ENCODE measurements at regions not wholly inside any gene's neighbourhood (a gene's known extent, or its start where the extent isn't known, plus 50 kb on each side); places are given as distances from the start of the nearest gene placed in this dataset.

DNA sequence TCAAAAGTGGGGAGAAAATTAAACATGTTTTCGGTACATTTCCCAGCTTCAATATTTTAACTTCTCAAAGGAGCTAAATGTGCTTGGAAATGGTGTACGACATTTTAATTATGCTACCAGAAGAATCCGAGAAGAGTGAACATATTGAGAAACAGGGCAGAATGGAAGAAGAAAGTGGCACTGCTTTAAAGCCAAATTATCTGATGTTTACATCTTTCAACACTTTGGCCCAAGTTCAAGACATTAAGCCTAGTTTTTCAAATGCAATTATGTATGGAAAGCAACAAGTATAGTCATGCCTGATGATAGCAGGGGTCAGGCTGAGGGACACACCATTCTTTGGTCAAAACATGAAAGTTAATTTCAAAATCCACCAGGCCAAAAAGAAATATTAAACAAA, 577.9 kb upstream of the ZFP42 start:
- no peak overlapping the region for H4K5ac ChIP-seq (ENCODE audit: insufficient read length, low read depth, low read length)
- H3K4me1 ChIP-seq (replicated peaks in 1 of 4; ENCODE audit: control insufficient read depth in 3 of 4, insufficient read depth in 4 of 4, low read length in 3 of 4) = no peaks in the 10 kb centered on the region
- H3K27me3 ChIP-seq (replicated peaks in 1 of 4; ENCODE audit: control insufficient read depth in 3 of 4, extremely low read depth in 1 of 4, insufficient read depth in 3 of 4, low read length in 3 of 4) = no peaks in the 10 kb centered on the region
- peaks cover 0 to 8% of the 10 kb centered on the region in 2 experiments; a peak in 2 of 4 replicates for H3K9me3 ChIP-seq (ENCODE audit: insufficient read depth in 2 of 2, low read depth in 1 of 2, low read length in 1 of 2)
- no peak overlapping the region for H2BK5ac ChIP-seq (ENCODE audit: low read depth, low read length)
- H3K23ac ChIP-seq (ENCODE audit: insufficient read length) = no peak overlapping the region
- no peak for TF ChIP-seq RAD21 (IDR thresholded peaks at IDR 0.05 in 1 of 2, conservative IDR thresholded peaks at IDR 0.05 in 1 of 2; ENCODE audit: low read depth in 2 of 2, low read length in 2 of 2)
- TF ChIP-seq CBX5 (IDR thresholded peaks at IDR 0.05; ENCODE audit: low read depth, low read length) = no peak
- no peak overlapping the region for H4K8ac ChIP-seq (ENCODE audit: extremely low read depth, insufficient read depth, low read length)
- no peak overlapping the region for H3K27ac ChIP-seq (ENCODE audit: low read depth, low read length)
- H4K91ac ChIP-seq (replicated peaks; ENCODE audit: insufficient read length, low read length) = no peak overlapping the region
- no peak overlapping the region for H2AFZ ChIP-seq (ENCODE audit: low read length)
- no peak overlapping the region for H2BK15ac ChIP-seq (ENCODE audit: low read length)
- H3K4me3 ChIP-seq (ENCODE audit: extremely low read depth in 1 of 4, insufficient read depth in 2 of 4, low read depth in 3 of 4, low read length in 4 of 4) = no peak overlapping the region
- no peaks in the 10 kb centered on the region for H4K20me1 ChIP-seq (replicated peaks in 1 of 2; ENCODE audit: control insufficient read depth in 1 of 2, insufficient read depth in 2 of 2, low read length in 2 of 2)
- FAIRE-seq (no peak), DNase-seq (ENCODE audit: low read depth in 1 of 2, low spot score in 2 of 2) (no peak)
- POLR2A ChIA-PET (ENCODE audit: partially characterized antibody) = no interaction called here
- H3K79me1 ChIP-seq (ENCODE audit: low read depth, low read length) = no peaks in the 10 kb centered on the region
- no peaks in the 10 kb centered on the region for H3K36me3 ChIP-seq (ENCODE audit: control insufficient read depth in 2 of 4, insufficient read depth in 4 of 4, low read length in 3 of 4)
- H2AK5ac ChIP-seq (ENCODE audit: low read depth, low read length) = no peak overlapping the region
- CTCF ChIA-PET (ENCODE audit: partially characterized antibody) = interaction anchor here (0.5 to 1.5 kb wide), 4 partner anchors 9 to 393 kb away, joined by 3 read pairs; no protein-coding TSS in a partner anchor
- no peak overlapping the region for H3K9ac ChIP-seq (replicated peaks in 1 of 4; ENCODE audit: extremely low read depth in 1 of 4, low read depth in 3 of 4, low read length in 3 of 4)
- H2BK120ac ChIP-seq (replicated peaks; ENCODE audit: low read depth, low read length) = no peak overlapping the region
- H2BK12ac ChIP-seq (ENCODE audit: low read depth, low read length) = no peak overlapping the region
- no peak overlapping the region for H3K18ac ChIP-seq (ENCODE audit: extremely low read depth, low read length)
- H3K14ac ChIP-seq (ENCODE audit: insufficient read length) = no peak overlapping the region
- H3K4me2 ChIP-seq (ENCODE audit: insufficient read depth in 1 of 2, low read depth in 2 of 2, low read length in 2 of 2) = no peak overlapping the region
- no peak overlapping the region for H2BK20ac ChIP-seq (ENCODE audit: low read length)
- 93% methylated on average over 3 of the region's 3 CpGs; no CpG with 5 or more reads in 1 of the 2 experiments for WGBS, 2 experiments (ENCODE audit: extremely low coverage in 1 of 2, insufficient coverage in 1 of 2, insufficient read length in 1 of 2, insufficient replicate concordance in 2 of 2, low coverage in 1 of 2, low lambda C conversion rate in 2 of 2, missing lambda C conversion rate in 1 of 2)
- H3K23me2 ChIP-seq (ENCODE audit: low read depth, low read length) = no peaks in the 10 kb centered on the region
- no peak overlapping the region for H3K56ac ChIP-seq (replicated peaks; ENCODE audit: insufficient read length, low read depth, low read length)
- H3K4ac ChIP-seq (replicated peaks; ENCODE audit: insufficient read length, low read depth, low read length) = no peak overlapping the region
- no peaks in the 10 kb centered on the region for H3K79me2 ChIP-seq (ENCODE audit: control insufficient read depth in 1 of 2, insufficient read depth in 2 of 2, low read length in 2 of 2)

Measured in H1 (cell line).